Gastroesophageal sphincter (tissue), 3 donors: ENCODE measurements at regions not wholly inside any gene's neighbourhood (a gene's known extent, or its start where the extent isn't known, plus 50 kb on each side); places are given as distances from the start of the nearest gene placed in this dataset.

Source experiments
- EP300 ChIP-seq: sonication (generic); formaldehyde crosslinking; IDR thresholded peaks from one replicate; pipeline ENCODE4 v1.6.1; 2017; ENCODE audit warnings: antibody characterized with exemption, mild to moderate bottlenecking
- POLR2A ChIP-seq, 2 donors: fragments of 450-650 bp; IDR thresholded peaks; one replicate each; pipeline ENCODE4 v1.6.1; 2017; ENCODE audit warnings: antibody characterized with exemption in 2 of 2, mild to moderate bottlenecking in 2 of 2, moderate library complexity in 1 of 2
- TF ChIP-seq, protein P1 (sequence below), 4 experiments: fragments of 200-600 bp in 2 of 4; fragments of 450-650 bp in 2 of 4; sonication (generic) in 1 of 4; IDR thresholded peaks; one replicate each; pipeline ENCODE4 v1.5.1; 2017 to 2019; ENCODE audit warnings: antibody characterized with exemption in 4 of 4, mild to moderate bottlenecking in 2 of 4, moderate library complexity in 2 of 4

DNA sequence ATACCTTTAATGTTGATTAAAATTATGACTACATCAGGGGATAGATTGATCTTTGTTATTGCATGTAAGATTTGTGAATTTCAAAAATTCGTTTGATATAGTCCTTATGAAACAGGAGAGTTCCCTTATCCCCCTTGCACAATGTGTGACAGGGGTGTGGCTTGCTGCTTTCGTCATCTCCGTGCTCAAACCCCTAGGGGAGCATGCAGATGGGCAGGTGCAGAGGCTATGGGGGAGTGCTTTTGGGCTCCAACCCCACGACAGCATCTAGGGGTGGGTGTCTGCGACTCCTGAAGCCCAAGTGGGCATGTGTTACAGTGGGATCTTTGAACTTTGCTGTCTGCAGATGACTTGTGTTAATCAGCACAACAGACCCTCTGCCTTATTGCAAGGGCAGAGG is 360.1 kb upstream of the GOLIM4 start:
- TF ChIP-seq, protein P1, sequence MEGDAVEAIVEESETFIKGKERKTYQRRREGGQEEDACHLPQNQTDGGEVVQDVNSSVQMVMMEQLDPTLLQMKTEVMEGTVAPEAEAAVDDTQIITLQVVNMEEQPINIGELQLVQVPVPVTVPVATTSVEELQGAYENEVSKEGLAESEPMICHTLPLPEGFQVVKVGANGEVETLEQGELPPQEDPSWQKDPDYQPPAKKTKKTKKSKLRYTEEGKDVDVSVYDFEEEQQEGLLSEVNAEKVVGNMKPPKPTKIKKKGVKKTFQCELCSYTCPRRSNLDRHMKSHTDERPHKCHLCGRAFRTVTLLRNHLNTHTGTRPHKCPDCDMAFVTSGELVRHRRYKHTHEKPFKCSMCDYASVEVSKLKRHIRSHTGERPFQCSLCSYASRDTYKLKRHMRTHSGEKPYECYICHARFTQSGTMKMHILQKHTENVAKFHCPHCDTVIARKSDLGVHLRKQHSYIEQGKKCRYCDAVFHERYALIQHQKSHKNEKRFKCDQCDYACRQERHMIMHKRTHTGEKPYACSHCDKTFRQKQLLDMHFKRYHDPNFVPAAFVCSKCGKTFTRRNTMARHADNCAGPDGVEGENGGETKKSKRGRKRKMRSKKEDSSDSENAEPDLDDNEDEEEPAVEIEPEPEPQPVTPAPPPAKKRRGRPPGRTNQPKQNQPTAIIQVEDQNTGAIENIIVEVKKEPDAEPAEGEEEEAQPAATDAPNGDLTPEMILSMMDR (IDR thresholded peaks at IDR 0.05): no peak
- TF ChIP-seq POLR2A (IDR thresholded peaks at IDR 0.05): no peak
- TF ChIP-seq EP300: no peak
